Gastrocnemius medialis (tissue), 4 donors: ENCODE measurements at regions not wholly inside any gene's neighbourhood (a gene's known extent, or its start where the extent isn't known, plus 50 kb on each side); places are given as distances from the start of the nearest gene placed in this dataset.

Source experiments
- POLR2A ChIP-seq, 2 donors: fragments of 450-650 bp; IDR thresholded peaks; one replicate each; pipeline ENCODE4 v1.6.1; 2017; ENCODE audit warnings: antibody characterized with exemption in 2 of 2, mild to moderate bottlenecking in 2 of 2, moderate library complexity in 2 of 2
- TF ChIP-seq, protein P1 (sequence below), 5 experiments: fragments of 450-650 bp in 3 of 5; fragments of 200-600 bp in 2 of 5; sonication (generic) in 2 of 5; IDR thresholded peaks in 4 of 5; conservative IDR thresholded peaks in 1 of 5; 1 replicate in 4 of 5; 2 replicates in 1 of 5; pipeline ENCODE4 v1.5.1; 2016 to 2019; ENCODE audit warnings: antibody characterized with exemption in 5 of 5, mild to moderate bottlenecking in 3 of 5, moderate library complexity in 3 of 5

DNA sequence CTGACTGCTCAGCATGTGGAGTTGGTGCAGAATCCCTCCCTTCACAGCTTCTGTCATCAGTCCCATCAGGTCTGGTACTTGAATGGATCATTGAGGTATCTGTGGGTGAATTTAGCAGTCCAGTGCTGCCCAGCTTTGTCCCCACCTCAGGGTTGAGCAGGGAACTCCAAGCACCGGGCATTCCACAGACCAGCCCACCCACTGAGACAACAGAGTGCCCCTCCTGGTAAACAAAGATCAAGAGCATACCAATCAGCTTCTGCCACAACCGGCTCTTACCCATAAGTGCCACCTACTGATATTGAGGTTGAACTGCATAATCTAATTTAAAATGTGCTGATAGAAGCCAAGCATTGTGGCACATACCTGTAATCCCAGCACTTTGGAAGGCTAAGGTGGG is 57.1 kb upstream of the FXR1 start:
- no peak for TF ChIP-seq POLR2A (IDR thresholded peaks at IDR 0.05)
- TF ChIP-seq, protein P1, sequence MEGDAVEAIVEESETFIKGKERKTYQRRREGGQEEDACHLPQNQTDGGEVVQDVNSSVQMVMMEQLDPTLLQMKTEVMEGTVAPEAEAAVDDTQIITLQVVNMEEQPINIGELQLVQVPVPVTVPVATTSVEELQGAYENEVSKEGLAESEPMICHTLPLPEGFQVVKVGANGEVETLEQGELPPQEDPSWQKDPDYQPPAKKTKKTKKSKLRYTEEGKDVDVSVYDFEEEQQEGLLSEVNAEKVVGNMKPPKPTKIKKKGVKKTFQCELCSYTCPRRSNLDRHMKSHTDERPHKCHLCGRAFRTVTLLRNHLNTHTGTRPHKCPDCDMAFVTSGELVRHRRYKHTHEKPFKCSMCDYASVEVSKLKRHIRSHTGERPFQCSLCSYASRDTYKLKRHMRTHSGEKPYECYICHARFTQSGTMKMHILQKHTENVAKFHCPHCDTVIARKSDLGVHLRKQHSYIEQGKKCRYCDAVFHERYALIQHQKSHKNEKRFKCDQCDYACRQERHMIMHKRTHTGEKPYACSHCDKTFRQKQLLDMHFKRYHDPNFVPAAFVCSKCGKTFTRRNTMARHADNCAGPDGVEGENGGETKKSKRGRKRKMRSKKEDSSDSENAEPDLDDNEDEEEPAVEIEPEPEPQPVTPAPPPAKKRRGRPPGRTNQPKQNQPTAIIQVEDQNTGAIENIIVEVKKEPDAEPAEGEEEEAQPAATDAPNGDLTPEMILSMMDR (IDR thresholded peaks at IDR 0.05 in 4 of 5, conservative IDR thresholded peaks at IDR 0.05 in 1 of 5), result no peak
